ENCODE measurements at regions not wholly inside any gene's neighbourhood (a gene's known extent, or its start where the extent isn't known, plus 50 kb on each side); places are given as distances from the start of the nearest gene placed in this dataset.
A peak's percentile ranks its signal among the peaks of the same experiment; 100 is the strongest.

DNA sequence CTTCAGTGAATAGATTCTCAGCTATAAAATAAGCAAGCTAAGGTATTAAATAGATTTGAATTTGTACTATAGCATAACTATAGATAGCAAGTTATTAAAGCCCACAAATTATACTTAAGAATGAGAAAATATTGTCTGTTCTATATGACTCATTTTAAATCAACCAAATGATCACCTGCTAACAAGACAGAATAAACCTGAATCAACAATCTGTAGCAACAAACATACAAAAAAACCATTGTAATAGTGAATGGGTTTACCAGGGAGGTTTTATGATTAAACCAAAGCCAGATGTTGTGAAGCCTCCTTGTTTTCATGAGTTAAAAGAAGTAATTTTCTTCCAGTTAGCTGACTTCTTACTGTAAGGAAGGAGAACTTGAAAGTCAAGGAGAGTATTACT lies 71.9 kb upstream of the HTR1B start:
- no TSS peak for BruUV-seq (replicated peaks)
- ATAC-seq (peak; percentile 15; the same call in 2 of the 3 replicates), FAIRE-seq (no peak), DNase-seq (ENCODE audit: low read depth, low spot score) (no peak)
- RAD21 ChIA-PET (ENCODE audit: unreplicated experiment), result interaction anchor here (1.0 to 5.3 kb wide), 6 partner anchors 9 to 71 kb away, joined by 3 to 61 read pairs (median 6); no protein-coding TSS in a partner anchor
- no peak overlapping the region for H3K4me3 ChIP-seq
- CTCF ChIA-PET, result interaction anchor here (0.8 to 1.6 kb wide), 6 partner anchors 10 to 391 kb away, joined by 3 to 5 read pairs (median 4); no protein-coding TSS in a partner anchor
- no peaks in the 10 kb centered on the region for H3K79me2 ChIP-seq (ENCODE audit: control insufficient read depth, insufficient read depth, low read length)
- no peak overlapping the region for H3K27ac ChIP-seq (ENCODE audit: control insufficient read depth, insufficient read depth)
- H2AFZ ChIP-seq (ENCODE audit: control insufficient read depth, low read depth, low read length), result no peak overlapping the region
- H3K9me3 ChIP-seq (replicated peaks; ENCODE audit: control insufficient read depth, insufficient read depth, low read length), result no peaks in the 10 kb centered on the region
- H3K4me1 ChIP-seq (ENCODE audit: control insufficient read depth, insufficient read depth, low read length), result no peaks in the 10 kb centered on the region
- in situ Hi-C loops (cut with MboI) (no loop called here), intact Hi-C loops (cut with micrococcal nuclease; ENCODE audit: unreplicated experiment) (no loop called here)
- no peak overlapping the region for H3K9ac ChIP-seq (ENCODE audit: control insufficient read depth, insufficient read depth, low read length)
- H3K36me3 ChIP-seq (ENCODE audit: control insufficient read depth in 2 of 2, insufficient read depth in 2 of 2, low read length in 1 of 2), result no peaks in the 10 kb centered on the region
- POLR2A ChIA-PET, result interaction anchor here (2.2 to 2.5 kb wide), 2 partner anchors 13 to 15 kb away, joined by 6 to 8 read pairs; no protein-coding TSS in a partner anchor
- H3K27me3 ChIP-seq (replicated peaks in 1 of 2; ENCODE audit: control insufficient read depth in 2 of 2, insufficient read depth in 2 of 2, low read length in 1 of 2), result no peaks in the 10 kb centered on the region
- TF ChIP-seq, protein P1, sequence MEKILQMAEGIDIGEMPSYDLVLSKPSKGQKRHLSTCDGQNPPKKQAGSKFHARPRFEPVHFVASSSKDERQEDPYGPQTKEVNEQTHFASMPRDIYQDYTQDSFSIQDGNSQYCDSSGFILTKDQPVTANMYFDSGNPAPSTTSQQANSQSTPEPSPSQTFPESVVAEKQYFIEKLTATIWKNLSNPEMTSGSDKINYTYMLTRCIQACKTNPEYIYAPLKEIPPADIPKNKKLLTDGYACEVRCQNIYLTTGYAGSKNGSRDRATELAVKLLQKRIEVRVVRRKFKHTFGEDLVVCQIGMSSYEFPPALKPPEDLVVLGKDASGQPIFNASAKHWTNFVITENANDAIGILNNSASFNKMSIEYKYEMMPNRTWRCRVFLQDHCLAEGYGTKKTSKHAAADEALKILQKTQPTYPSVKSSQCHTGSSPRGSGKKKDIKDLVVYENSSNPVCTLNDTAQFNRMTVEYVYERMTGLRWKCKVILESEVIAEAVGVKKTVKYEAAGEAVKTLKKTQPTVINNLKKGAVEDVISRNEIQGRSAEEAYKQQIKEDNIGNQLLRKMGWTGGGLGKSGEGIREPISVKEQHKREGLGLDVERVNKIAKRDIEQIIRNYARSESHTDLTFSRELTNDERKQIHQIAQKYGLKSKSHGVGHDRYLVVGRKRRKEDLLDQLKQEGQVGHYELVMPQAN (conservative IDR thresholded peaks at IDR 0.05), result no peak
- TF ChIP-seq CBFB (IDR thresholded peaks at IDR 0.05; ENCODE audit: low read depth) (no peak), STAT1 (conservative IDR thresholded peaks at IDR 0.05) (no peak)
- no peak overlapping the region for H3K4me2 ChIP-seq (ENCODE audit: control insufficient read depth, insufficient read depth)
- SMC1A ChIA-PET (ENCODE audit: uncharacterized antibody, unreplicated experiment), result interaction anchor here (1.0 to 20.8 kb wide), 5 partner anchors 9 to 69 kb away, joined by 3 to 524 read pairs (median 3); no protein-coding TSS in a partner anchor
- H4K20me1 ChIP-seq (ENCODE audit: control insufficient read depth, insufficient read depth), result no peaks in the 10 kb centered on the region

DNA sequence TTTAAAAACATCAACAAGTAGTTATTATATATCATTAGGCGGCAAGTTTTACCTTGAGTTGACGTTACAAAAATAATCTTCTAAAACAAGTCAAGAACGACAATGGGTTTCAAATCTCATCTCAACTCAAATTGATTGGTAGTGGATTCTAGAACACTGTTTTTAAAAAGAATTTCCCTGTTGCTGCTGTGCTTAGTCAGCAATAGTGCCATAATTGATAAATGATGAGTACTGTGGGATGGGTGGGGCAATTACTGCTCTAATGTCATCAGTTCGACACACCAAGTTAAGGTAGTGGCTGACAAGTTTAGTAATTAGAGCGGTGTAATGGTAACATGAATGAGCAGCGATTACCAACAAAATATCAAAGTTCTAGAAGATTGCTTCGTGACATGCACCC lies 73.4 kb upstream of the HTR1B start:
- Histone ChIP-seq H3K9ac (ENCODE audit: control insufficient read depth, insufficient read depth, low read length) (no peak overlapping the region), H3K79me2 (ENCODE audit: control insufficient read depth, insufficient read depth, low read length) (no peaks in the 10 kb centered on the region), H2AFZ (ENCODE audit: control insufficient read depth, low read depth, low read length) (no peak overlapping the region), H3K9me3 (replicated peaks; ENCODE audit: control insufficient read depth, insufficient read depth, low read length) (no peaks in the 10 kb centered on the region), H3K36me3 (ENCODE audit: control insufficient read depth in 2 of 2, insufficient read depth in 2 of 2, low read length in 1 of 2) (no peaks in the 10 kb centered on the region), H3K27me3 (replicated peaks in 1 of 2; ENCODE audit: control insufficient read depth in 2 of 2, insufficient read depth in 2 of 2, low read length in 1 of 2) (no peaks in the 10 kb centered on the region), H3K27ac (ENCODE audit: control insufficient read depth, insufficient read depth) (no peak overlapping the region), H3K4me2 (ENCODE audit: control insufficient read depth, insufficient read depth) (no peak overlapping the region), H3K4me3 (no peak overlapping the region), H3K4me1 (ENCODE audit: control insufficient read depth, insufficient read depth, low read length) (no peaks in the 10 kb centered on the region), H4K20me1 (ENCODE audit: control insufficient read depth, insufficient read depth) (no peaks in the 10 kb centered on the region)
- DNase-seq (ENCODE audit: low read depth, low spot score), result no peak
- ChIA-PET RAD21 (ENCODE audit: unreplicated experiment) (interaction anchor here (1.3 to 5.3 kb wide), 3 partner anchors 13 to 56 kb away, joined by 3 to 61 read pairs (median 8); no protein-coding TSS in a partner anchor), POLR2A (interaction anchor here (1.2 to 2.5 kb wide), 3 partner anchors 12 to 27 kb away, joined by 4 to 8 read pairs (median 6); no protein-coding TSS in a partner anchor), CTCF (interaction anchor here (0.6 to 1.6 kb wide), 5 partner anchors 9 to 62 kb away, joined by 3 to 4 read pairs (median 3); no protein-coding TSS in a partner anchor), SMC1A (ENCODE audit: uncharacterized antibody, unreplicated experiment) (interaction anchor here (0.7 to 20.8 kb wide), 5 partner anchors 10 to 44 kb away, joined by 3 to 524 read pairs (median 3); no protein-coding TSS in a partner anchor)
- peak; percentile 16 for ATAC-seq
- no TSS peak for BruUV-seq (replicated peaks)
- in situ Hi-C loops (cut with MboI) (no loop called here), intact Hi-C loops (cut with micrococcal nuclease; ENCODE audit: unreplicated experiment) (no loop called here)
- FAIRE-seq, result no peak
- 45% methylated on average over 7 of the region's 7 CpGs for WGBS (ENCODE audit: insufficient coverage, insufficient replicate concordance, low lambda C conversion rate, missing lambda C conversion rate)
- TF ChIP-seq, protein P2, sequence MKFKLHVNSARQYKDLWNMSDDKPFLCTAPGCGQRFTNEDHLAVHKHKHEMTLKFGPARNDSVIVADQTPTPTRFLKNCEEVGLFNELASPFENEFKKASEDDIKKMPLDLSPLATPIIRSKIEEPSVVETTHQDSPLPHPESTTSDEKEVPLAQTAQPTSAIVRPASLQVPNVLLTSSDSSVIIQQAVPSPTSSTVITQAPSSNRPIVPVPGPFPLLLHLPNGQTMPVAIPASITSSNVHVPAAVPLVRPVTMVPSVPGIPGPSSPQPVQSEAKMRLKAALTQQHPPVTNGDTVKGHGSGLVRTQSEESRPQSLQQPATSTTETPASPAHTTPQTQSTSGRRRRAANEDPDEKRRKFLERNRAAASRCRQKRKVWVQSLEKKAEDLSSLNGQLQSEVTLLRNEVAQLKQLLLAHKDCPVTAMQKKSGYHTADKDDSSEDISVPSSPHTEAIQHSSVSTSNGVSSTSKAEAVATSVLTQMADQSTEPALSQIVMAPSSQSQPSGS (IDR thresholded peaks at IDR 0.05; ENCODE audit: low read length), result no peak
- TF ChIP-seq BCL11A (IDR thresholded peaks at IDR 0.05; ENCODE audit: low read depth, low read length), result no peak
- TF ChIP-seq NFYB (IDR thresholded peaks at IDR 0.05; ENCODE audit: insufficient read depth, low read depth, low read length), result no peak
- TF ChIP-seq FOS (IDR thresholded peaks at IDR 0.05; ENCODE audit: borderline replicate concordance, extremely low read depth, insufficient read length), result no peak
- TF ChIP-seq CREM (IDR thresholded peaks at IDR 0.05; ENCODE audit: low read depth), result no peak
- TF ChIP-seq, protein P3, sequence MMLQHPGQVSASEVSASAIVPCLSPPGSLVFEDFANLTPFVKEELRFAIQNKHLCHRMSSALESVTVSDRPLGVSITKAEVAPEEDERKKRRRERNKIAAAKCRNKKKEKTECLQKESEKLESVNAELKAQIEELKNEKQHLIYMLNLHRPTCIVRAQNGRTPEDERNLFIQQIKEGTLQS (IDR thresholded peaks at IDR 0.05; ENCODE audit: borderline replicate concordance, extremely low read depth, low read depth, low read length), result no peak
- no peak for TF ChIP-seq POU2F2 (IDR thresholded peaks at IDR 0.05; ENCODE audit: borderline replicate concordance, low read depth, low read length)
- no peak for TF ChIP-seq SREBF1 (IDR thresholded peaks at IDR 0.05; ENCODE audit: low read length)

All from GM12878 (cell line).